Naive thymus-derived CD8-positive, alpha-beta T cell (primary cell): ENCODE measurements at regions not wholly inside any gene's neighbourhood (a gene's known extent, or its start where the extent isn't known, plus 50 kb on each side); places are given as distances from the start of the nearest gene placed in this dataset.

Experiments used
- ATAC-seq, 2 donors: fragments of 150-1000 bp; cut with Tn5 transposase in 1 of 2; sonication (Bioruptor Pico), chemical (Tn5 transposase) in 1 of 2; 1 replicate in 1 of 2; 2 replicates in 1 of 2; pipeline ENCODE4 v1.10.0; 2021; ENCODE audit warnings: mild to moderate bottlenecking in 2 of 2, moderate library complexity in 2 of 2
- POLR2A ChIA-PET: fragments of 350-600 bp; sonication (Branson Sonifier 250); formaldehyde crosslinking; loops from one replicate; lab custom pipeline; 2021; ENCODE audit warnings: antibody characterized with exemption; lab: Charles Lee
- DNase-seq, 10 donors: peaks; one replicate each; pipeline versions ENCODE4 v3.0.0 to v3.0.0-alpha.2; 2020 to 2022
- H3K27ac Mint-ChIP-seq, 10 donors: one replicate each; pipeline ENCODE4 v1.8.0; 2020 to 2022; ENCODE audit warnings: mild to moderate bottlenecking in 10 of 10, mixed read lengths in 10 of 10, moderate library complexity in 4 of 10, inconsistent platforms in 1 of 10
- H3K27me3 Mint-ChIP-seq, 5 donors: one replicate each; pipeline ENCODE4 v1.8.0; 2021 to 2022; ENCODE audit warnings: mixed read lengths in 5 of 5
- H3K36me3 Mint-ChIP-seq, 3 donors: one replicate each; pipeline ENCODE4 v1.8.0; 2020 to 2022; ENCODE audit warnings: mixed read lengths in 3 of 3, mild to moderate bottlenecking in 2 of 3, inconsistent platforms in 1 of 3
- H3K4me1 Mint-ChIP-seq, 4 donors: one replicate each; pipeline ENCODE4 v1.8.0; 2021 to 2022; ENCODE audit warnings: mixed read lengths in 4 of 4
- H3K4me3 Mint-ChIP-seq, 10 donors: one replicate each; pipeline ENCODE4 v1.8.0; 2020 to 2022; ENCODE audit warnings: mild to moderate bottlenecking in 10 of 10, mixed read lengths in 10 of 10, moderate library complexity in 6 of 10, inconsistent platforms in 1 of 10
- H3K9me3 Mint-ChIP-seq, 9 donors: one replicate each; pipeline ENCODE4 v1.8.0; 2020 to 2022; ENCODE audit warnings: mixed read lengths in 9 of 9, mild to moderate bottlenecking in 3 of 9, inconsistent platforms in 1 of 9, moderate library complexity in 1 of 9

- Mint-ChIP-seq H3K36me3 (no peaks in the 10 kb centered on the region), H3K9me3 (peaks cover 0 to 1% (median 0%) of the 10 kb centered on the region in 9 donors), H3K4me3 (no peak overlapping the region), H3K27me3 (peaks cover 24 to 44% (median 30%) of the 10 kb centered on the region in 5 donors), H3K4me1 (no peaks in the 10 kb centered on the region), H3K27ac (no peak overlapping the region)
- ATAC-seq (no peak), DNase-seq (no peak)
- POLR2A ChIA-PET = interaction anchor here (0.5 kb wide), 1 partner anchor 82 kb away, joined by 3 read pairs; no protein-coding TSS in a partner anchor
Observed at GRCh38 chr7:22594020-22594419, 94.0 kb upstream of the STEAP1B start.

GRCh38 chr7:22591271-22591670, 91.3 kb upstream of the STEAP1B start:
- no peak overlapping the region for H3K4me3 Mint-ChIP-seq
- DNase-seq = no peak
- no peaks in the 10 kb centered on the region for H3K36me3 Mint-ChIP-seq
- H3K27me3 Mint-ChIP-seq = peaks cover 24 to 37% (median 26%) of the 10 kb centered on the region in 5 donors
- H3K4me1 Mint-ChIP-seq = peaks cover 0 to 25% (median 0%) of the 10 kb centered on the region in 4 donors
- peaks cover 0 to 1% (median 0%) of the 10 kb centered on the region in 9 donors for H3K9me3 Mint-ChIP-seq
- no peak for ATAC-seq
- H3K27ac Mint-ChIP-seq = no peak overlapping the region
- POLR2A ChIA-PET = interaction anchor here (0.6 kb wide), 1 partner anchor 468 kb away, joined by 3 read pairs; no protein-coding TSS in a partner anchor

- H3K4me1 Mint-ChIP-seq = peaks cover 0 to 27% (median 0%) of the 10 kb centered on the region in 4 donors
- H3K36me3 Mint-ChIP-seq = no peaks in the 10 kb centered on the region
- DNase-seq = no peak
- no peak overlapping the region for H3K27ac Mint-ChIP-seq
- peaks cover 0 to 1% (median 0%) of the 10 kb centered on the region in 9 donors for H3K9me3 Mint-ChIP-seq
- POLR2A ChIA-PET = no interaction called here
- no peak overlapping the region for H3K4me3 Mint-ChIP-seq
- H3K27me3 Mint-ChIP-seq = peaks cover 17 to 26% (median 19%) of the 10 kb centered on the region in 5 donors
- no peak for ATAC-seq
Observed at GRCh38 chr7:22589641-22590201, 89.7 kb upstream of the STEAP1B start.

GRCh38 chr7:22588351-22588750, 88.4 kb upstream of the STEAP1B start:
- Mint-ChIP-seq H3K4me3 (no peak overlapping the region), H3K4me1 (peaks cover 0 to 36% (median 0%) of the 10 kb centered on the region in 4 donors), H3K9me3 (peaks cover 0 to 1% (median 0%) of the 10 kb centered on the region in 9 donors), H3K27me3 (peaks cover 15 to 22% (median 15%) of the 10 kb centered on the region in 5 donors), H3K27ac (peak overlapping the region in 1 of 10 donors; percentile 77), H3K36me3 (no peaks in the 10 kb centered on the region)
- no peak for DNase-seq
- POLR2A ChIA-PET = no interaction called here
- ATAC-seq = no peak

DNA sequence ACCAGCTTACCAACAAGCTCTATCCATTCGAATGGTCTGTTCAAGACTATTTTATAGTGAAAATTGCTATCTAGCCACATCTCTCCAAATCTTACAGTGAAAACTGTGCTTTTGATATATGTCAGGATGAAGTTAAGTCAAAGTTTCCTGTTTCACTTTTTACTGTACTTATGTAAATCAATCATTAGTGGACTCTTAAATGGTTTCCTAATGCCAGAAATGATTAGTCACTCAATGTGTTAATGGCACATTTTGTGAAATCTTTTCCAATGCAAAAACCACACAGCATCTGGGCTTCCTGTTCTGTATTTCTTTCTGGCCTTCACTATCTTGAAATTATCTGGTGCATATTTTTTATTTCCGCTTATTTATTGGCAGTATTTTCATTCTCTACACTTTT, 87.3 kb upstream of the STEAP1B start:
- DNase-seq = no peak
- no peaks in the 10 kb centered on the region for H3K36me3 Mint-ChIP-seq
- H3K9me3 Mint-ChIP-seq = no peaks in the 10 kb centered on the region
- H3K27me3 Mint-ChIP-seq = peaks cover 8 to 16% (median 11%) of the 10 kb centered on the region in 5 donors
- no peak for ATAC-seq
- H3K27ac Mint-ChIP-seq = no peak overlapping the region
- POLR2A ChIA-PET = no interaction called here
- H3K4me1 Mint-ChIP-seq = peaks cover 0 to 36% (median 0%) of the 10 kb centered on the region in 4 donors
- H3K4me3 Mint-ChIP-seq = no peak overlapping the region

DNA sequence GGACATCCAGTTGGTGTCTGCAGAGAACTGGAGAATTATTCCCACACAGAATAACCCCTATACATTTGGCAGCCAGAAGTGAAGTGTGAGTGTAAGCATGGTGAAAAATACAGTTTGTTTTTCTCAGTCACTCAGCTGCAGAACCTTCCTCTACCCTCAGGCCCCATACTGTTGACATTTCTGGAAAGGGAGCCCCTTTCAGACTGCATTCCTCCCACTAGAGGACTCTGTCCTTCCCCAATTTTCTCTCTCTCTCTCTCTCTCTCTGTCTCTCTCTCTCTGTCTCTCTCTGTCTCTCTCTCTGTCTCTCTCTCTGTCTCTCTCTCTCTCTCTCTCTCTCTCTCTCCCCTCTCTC, 86.8 kb upstream of the STEAP1B start:
- H3K4me1 Mint-ChIP-seq = peaks cover 0 to 36% (median 0%) of the 10 kb centered on the region in 4 donors
- POLR2A ChIA-PET = no interaction called here
- H3K36me3 Mint-ChIP-seq = no peaks in the 10 kb centered on the region
- H3K27me3 Mint-ChIP-seq = peaks cover 6 to 12% (median 8%) of the 10 kb centered on the region in 5 donors
- no peak overlapping the region for H3K4me3 Mint-ChIP-seq
- no peak for DNase-seq
- H3K27ac Mint-ChIP-seq = no peak overlapping the region
- no peak for ATAC-seq
- H3K9me3 Mint-ChIP-seq = no peaks in the 10 kb centered on the region

DNA sequence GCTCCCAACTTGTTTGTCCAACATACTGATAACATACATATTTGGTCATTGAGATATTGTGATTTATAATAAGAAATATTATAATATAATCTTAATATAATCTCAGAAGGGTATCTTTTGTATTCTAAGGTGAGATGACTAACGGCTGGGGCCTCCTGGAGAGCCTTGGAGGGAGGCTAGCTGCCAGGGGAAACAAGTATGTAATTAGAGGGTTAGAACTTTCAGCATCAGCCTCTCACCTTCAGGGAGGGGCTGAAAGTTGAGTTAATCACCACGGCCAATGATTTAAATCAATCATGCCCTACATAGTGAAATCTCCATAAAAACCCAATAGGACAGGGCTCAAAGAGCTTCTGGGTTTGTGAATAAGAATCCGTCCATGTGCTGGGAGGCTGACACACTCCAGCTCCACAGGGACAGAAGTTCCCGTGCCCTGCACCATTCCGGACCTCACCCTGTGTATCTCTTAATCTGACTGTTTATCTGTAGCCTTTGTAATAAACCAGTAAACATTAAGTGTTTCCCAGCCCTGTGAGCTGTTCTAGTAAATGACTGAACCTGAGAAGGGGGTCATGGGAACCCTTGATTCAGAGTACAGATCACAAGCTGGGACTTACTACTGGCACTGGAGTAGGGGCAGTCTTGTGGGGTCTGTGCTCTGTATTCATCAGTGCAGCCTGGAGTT, 86.3 kb upstream of the STEAP1B start:
- Mint-ChIP-seq H3K4me3 (no peak overlapping the region), H3K9me3 (no peaks in the 10 kb centered on the region), H3K27ac (no peak overlapping the region), H3K27me3 (peaks cover 2 to 9% (median 8%) of the 10 kb centered on the region in 5 donors), H3K4me1 (peaks cover 0 to 36% (median 0%) of the 10 kb centered on the region in 4 donors), H3K36me3 (no peaks in the 10 kb centered on the region)
- POLR2A ChIA-PET = no interaction called here
- DNase-seq (no peak), ATAC-seq (no peak)

DNA sequence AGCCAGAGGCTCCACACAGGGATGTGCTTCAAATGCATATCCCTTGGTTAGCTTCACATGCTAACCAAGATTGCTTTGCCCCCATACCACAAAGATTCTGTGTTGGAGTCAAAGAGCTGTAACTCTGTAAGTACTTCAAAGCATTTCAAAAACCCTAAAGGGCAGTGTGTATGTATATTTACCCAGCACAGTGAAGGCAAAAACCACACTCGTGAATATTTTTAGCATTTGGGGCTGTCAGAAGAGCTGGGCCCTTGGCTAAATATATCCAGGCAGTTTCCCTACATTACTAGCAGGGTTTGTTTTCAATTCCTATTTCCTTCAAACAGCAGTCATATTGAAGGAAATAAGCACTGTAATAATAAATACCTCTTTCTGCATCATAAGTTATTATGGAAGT, 84.2 kb upstream of the STEAP1B start:
- Mint-ChIP-seq H3K27me3 (peaks cover 0 to 8% (median 1%) of the 10 kb centered on the region in 5 donors), H3K4me3 (no peak overlapping the region), H3K27ac (no peak overlapping the region), H3K4me1 (peaks cover 0 to 36% (median 0%) of the 10 kb centered on the region in 4 donors), H3K9me3 (no peaks in the 10 kb centered on the region), H3K36me3 (no peaks in the 10 kb centered on the region)
- no peak for ATAC-seq
- POLR2A ChIA-PET = no interaction called here
- no peak for DNase-seq

- POLR2A ChIA-PET = no interaction called here
- Mint-ChIP-seq H3K27me3 (peaks cover 0 to 17% (median 1%) of the 10 kb centered on the region in 5 donors), H3K4me3 (no peak overlapping the region), H3K36me3 (no peaks in the 10 kb centered on the region), H3K27ac (no peak overlapping the region), H3K9me3 (no peaks in the 10 kb centered on the region), H3K4me1 (peaks cover 0 to 32% (median 0%) of the 10 kb centered on the region in 4 donors)
- ATAC-seq (no peak), DNase-seq (no peak)
Observed at GRCh38 chr7:22582863-22583622, 83.1 kb upstream of the STEAP1B start.

DNA sequence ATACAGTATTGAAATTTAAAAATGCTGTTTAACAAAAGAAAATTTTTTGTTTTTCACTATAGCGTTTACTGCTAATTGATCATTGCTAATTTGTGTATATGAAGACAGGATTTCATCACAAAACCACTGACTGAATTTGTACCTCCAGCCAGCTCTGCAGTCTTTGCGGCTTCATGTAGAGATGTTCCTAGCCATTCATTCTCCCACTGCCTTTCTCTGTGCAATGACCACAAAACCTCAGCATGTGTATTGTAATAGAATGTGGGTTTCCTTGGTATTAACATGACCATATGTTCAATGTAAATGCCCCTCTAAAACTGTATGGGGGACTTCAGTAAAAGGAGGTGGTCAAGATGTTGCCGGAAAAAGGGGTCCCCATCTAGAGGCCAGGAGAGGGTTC, 81.1 kb upstream of the STEAP1B start:
- Mint-ChIP-seq H3K9me3 (no peaks in the 10 kb centered on the region), H3K27me3 (peaks cover 3 to 27% (median 7%) of the 10 kb centered on the region in 5 donors), H3K36me3 (no peaks in the 10 kb centered on the region), H3K4me3 (no peak overlapping the region), H3K4me1 (peaks cover 0 to 25% (median 1%) of the 10 kb centered on the region in 4 donors), H3K27ac (no peak overlapping the region)
- no peak for DNase-seq
- ATAC-seq = no peak
- POLR2A ChIA-PET = no interaction called here

DNA sequence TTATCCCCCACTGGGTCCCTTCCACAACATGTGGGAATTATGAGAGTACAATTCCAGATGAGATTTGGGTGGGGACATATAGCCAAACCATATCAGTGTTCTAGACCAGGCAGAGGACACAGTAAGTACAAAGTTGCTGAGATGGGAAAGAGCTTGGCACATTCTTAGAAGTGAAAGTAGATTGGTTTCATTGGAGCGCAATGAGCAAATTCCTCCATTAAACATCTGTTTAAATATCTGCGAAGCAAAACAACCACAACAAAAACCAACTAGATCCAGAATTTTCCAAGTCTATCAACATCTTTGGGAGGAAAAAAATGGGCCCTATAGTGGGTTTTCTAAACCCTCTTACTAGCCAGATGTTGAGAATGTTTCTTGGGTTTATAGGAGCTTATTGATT, 80.0 kb upstream of the STEAP1B start:
- Mint-ChIP-seq H3K4me1 (peaks cover 0 to 23% (median 1%) of the 10 kb centered on the region in 4 donors), H3K36me3 (no peaks in the 10 kb centered on the region), H3K9me3 (no peaks in the 10 kb centered on the region), H3K27ac (no peak overlapping the region), H3K27me3 (peaks cover 3 to 27% (median 14%) of the 10 kb centered on the region in 5 donors), H3K4me3 (no peak overlapping the region)
- ATAC-seq (no peak), DNase-seq (no peak)
- POLR2A ChIA-PET = no interaction called here

DNA sequence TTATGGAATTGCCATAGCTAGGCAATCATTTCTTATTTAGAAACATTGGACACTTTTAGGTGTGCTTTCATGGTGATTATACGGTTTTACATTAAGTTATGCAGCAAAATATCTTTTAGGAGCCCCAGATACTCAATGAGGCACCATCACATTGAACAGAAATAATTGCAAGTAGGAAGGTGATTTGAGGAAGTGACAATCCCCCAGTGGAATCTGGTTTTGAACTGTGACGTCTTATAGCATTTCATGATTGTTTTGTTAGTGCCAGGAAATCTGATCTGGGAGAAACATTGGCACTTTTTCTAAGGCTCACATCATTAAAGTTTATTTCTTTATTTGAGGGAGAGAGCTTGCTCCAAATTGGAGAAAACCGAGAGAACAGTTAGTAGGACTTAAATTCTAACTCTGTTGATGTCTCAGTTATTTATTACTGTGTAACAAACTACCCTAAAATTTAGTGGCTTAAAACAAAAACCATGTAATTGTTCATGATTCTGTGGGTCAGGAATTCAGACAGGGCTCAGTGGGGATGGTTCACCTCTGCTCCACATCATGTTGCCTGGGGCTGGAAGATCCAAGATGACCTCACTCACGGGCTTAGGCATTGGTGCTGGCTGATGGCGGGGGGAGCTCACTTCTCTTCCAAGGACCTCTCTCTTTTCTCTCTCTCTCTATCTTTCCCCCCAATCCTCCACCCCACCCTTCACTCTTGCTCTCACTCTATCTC, 78.2 kb upstream of the STEAP1B start:
- no peak for ATAC-seq
- H3K9me3 Mint-ChIP-seq = no peaks in the 10 kb centered on the region
- POLR2A ChIA-PET = no interaction called here
- peaks cover 3 to 31% (median 16%) of the 10 kb centered on the region in 5 donors for H3K27me3 Mint-ChIP-seq
- H3K4me3 Mint-ChIP-seq = no peak overlapping the region
- no peaks in the 10 kb centered on the region for H3K36me3 Mint-ChIP-seq
- DNase-seq = no peak
- H3K4me1 Mint-ChIP-seq = peaks cover 0 to 14% (median 1%) of the 10 kb centered on the region in 4 donors
- H3K27ac Mint-ChIP-seq = peak overlapping the region in 2 of 10 donors; percentile 0 to 65
